ENCODE measurements at regions not wholly inside any gene's neighbourhood (a gene's known extent, or its start where the extent isn't known, plus 50 kb on each side); places are given as distances from the start of the nearest gene placed in this dataset.
"Not testable (repeated sequence)": the region's sequence is repeated elsewhere in the genome, so short reads cannot be mapped to it uniquely, and the experiment has no call there.

DNA sequence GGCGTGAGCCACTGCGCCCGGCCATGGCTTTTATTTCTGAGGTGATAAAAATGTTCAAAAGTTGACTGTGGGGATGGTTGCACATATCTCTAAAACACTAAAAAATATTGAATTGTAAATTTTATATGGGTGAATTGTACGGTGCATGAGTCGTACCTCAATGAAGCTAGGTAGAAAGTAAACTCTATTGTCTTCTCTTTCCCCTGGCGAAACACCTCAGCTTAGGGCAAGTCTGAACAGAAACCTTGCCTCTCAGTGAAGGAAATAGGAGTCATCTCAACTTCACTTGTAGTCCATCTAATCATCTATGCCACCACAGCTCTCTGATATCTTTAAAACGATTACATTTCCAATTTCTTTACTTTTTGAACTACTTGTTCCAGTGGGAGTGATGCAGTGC is 309.6 kb downstream of the SPATA31A1 start:
- not testable (repeated sequence) for TF ChIP-seq TAF1, POLR2AphosphoS5 (IDR thresholded peaks at IDR 0.05; ENCODE audit: low read depth, low read length)

Data from GM12891 (cell line).